ENCODE measurements at regions not wholly inside any gene's neighbourhood (a gene's known extent, or its start where the extent isn't known, plus 50 kb on each side); places are given as distances from the start of the nearest gene placed in this dataset.

DNA sequence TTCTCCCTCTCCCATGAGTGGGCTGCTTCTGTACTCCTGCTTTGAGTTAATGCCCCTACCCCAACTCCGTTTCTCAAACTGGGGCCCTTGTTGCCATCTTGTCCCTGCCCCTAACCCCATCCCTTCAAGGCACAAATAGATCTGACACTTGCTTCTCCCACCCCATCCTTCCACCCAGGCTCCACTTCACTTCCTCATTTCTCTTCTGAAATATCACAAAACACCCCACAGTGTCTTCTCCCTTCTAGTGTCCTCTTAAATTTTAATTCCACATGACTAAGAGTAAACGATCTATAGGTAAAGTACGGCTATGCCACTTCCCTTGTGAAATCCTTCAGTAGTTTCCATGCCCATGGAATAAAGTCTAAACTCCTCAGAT, 571.6 kb upstream of the NOX3 start:
- no peak for DNase-seq

DNA sequence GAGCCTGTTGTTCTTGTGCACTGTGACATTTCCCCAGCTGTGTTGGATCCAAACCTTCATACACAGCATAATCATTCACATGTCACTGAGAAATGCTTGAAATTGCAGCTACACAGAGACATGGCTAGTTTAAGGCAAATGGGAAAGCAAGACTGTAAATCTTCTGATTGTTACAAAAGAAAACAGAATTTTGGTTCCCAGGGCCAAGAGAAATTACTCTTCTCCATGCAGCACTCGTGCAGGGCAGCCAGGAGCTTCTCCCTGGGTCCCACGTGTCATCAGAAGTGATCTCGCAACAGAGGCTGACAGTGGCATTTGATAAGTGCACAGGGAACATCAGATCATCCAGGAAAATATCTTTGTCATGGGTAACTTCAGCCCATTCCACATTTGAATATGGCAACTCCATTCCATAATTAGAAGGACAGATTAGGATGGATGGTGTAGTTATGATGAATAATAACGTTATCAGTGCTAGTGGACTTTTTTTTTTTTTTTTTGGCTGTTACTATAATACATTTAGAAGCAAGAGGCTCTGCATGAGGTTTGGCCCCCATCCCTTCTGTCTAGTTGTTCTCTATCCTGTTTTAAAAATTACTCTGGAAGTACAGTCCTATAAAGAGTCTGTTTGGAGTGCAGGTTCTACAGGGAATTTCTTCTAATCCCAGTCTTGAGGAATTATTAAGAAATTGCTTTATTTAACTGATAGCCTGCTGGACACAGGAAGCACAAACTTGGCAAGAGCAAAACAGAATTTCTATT, 571.0 kb upstream of the NOX3 start:
- no peak for DNase-seq

DNA sequence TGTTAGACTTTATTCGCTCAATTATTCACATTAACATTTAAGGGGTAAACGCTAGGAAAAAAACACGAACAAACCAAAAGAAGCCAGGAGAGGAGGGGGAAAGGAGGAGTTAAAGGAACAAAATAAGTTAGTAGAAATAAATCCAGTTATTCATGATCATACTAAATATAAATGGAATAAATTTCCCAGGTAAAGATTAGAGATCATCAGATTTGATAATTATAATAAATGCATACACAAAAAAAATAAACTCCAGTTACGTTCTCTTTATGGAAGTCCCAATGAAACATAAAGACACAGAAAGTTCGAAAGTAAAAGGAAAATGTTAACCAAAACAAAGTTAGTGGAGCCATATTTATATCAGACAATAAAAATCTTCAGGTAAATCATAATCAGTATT, 568.7 kb upstream of the NOX3 start:
- DNase-seq, result no peak

DNA sequence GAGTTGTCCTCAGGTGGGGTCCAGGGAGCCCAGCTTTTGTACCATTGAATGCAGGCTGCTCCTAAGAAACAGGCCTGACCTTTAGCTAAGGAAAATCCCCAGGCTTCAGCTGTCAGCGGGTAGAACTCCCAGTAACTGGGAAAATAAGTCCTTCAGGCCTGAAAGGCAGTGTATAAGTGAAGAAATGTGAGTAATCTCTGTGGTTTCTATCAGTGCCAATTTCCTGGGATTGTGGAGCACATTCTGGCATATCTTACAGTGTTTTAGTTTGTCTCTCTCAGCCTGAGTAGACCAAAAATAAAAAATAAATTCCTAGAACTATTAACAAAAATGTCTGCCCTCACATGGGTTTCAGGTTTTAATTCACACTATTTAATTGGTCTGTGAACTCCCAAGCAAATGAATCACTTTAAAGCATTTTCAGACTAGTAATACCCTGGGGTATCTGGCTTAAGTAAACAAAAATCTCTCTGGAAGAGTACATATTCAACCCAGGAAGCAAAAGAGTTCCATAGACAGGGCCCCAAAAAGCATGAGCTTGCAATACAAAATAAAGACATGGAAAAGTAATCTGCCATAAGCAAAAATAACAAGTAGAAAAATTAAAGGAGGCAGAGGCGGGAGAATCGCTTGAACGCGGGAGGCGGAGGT, 566.2 kb upstream of the NOX3 start:
- no peak for DNase-seq

DNA sequence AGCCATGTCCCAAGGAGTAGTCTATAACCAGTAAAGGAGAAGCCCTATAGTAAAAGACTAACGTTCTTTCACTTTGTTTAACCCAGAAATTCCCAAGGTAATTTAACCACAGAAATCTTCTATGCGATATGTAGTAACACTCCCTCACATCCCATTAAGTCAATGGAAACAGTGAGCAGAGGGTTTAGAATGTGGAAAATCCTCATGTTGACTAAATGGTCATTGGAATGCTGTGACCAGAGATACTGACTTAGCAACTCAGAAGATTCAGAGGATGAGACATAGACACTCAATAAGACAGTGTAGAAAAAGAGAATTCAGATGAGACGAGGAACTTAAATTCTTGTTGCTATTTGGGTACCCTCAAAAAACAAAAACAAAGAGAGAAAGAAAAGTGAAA, 562.2 kb upstream of the NOX3 start:
- DNase-seq, result no peak

DNA sequence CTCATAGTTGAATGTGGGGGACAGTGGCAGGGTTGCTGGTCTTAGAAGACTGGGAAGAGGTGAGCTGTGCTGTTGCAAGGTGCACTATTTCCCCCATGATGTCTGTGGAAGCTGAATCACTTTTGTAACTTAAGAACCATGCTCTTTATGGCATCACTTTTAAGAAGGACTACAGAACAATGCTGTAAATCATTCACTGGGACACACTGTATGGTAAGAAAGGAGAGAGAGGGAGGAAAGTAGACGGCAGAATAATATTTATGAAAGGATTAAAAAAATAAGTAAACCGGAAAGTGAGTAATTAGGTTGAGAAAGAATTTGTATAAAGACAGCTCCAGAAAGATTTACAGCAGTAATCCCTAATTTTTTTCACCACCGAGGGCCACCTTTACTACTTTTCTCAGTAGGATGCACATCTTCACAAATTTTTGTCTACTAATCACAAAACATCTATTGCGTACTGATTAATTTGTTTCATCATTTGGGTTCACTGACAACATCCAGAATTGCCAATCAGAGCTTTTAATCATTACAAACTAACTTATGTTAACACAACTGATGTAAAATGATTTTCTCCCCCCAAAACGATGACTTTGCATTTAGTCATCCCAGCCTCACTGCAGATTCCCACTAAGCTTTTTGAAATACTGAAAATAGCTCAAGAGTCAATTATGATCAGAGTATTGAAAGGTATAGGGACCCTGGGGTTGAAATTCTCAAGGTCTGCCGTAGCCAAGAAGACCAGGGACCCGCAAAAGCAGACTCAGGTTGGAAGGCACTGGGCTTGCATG, 560.7 kb upstream of the NOX3 start:
- DNase-seq, result no peak

DNA sequence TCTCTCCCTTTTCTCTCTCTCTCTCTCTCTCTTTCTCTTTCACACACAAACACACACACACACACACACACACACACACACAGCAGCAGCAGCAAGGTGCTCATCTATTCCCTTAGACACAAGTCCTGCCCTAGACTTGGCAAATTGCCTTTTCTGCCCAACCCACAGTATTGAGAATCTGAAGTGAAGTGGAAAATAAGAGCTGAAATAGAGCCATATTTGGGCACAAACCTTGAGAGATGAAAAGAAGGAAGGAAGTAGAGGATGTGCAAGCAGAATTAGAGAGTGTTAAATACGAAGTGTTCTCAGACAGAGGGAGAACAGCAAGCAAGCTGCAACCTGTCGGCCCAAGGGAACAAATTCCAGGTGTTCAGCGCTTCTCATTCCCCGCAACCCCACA, 557.5 kb upstream of the NOX3 start:
- peak; percentile 88 for DNase-seq

DNA sequence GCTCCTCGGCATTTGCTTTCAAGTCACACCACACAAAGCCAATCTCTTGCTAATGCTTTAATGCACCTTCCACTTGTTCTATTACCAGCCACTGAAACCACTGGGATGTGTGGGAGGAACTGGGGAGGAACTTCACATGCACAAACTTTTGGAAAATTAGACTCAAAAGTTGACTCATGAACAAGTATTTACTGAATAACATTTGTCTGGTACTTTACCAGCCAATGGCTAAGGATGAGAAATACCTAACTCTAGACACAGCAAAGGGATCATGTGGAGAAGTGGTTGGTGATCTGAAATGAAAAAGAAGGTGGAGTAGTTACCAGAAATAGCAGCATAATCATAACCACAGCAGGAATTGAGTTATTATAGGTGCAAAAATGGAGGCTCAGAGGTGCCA, 554.0 kb upstream of the NOX3 start:
- no peak for DNase-seq

DNA sequence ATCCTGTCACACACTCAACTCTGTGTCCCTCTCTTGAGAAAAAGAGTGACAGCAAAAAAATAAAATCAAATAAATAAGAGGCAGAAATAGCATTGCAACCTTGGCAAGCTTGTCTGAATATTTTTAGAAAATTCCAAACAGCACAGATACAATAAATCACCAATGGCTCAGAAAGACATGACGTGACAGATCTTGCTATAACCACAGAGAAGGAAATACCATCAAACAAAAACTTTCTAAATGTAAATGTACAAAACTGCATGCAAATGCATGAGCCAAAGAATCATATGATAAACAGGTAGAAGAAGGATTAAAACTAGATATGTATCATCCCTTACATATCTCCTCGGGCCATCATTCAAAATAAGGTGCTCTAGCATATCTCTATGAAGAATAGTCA, 549.2 kb upstream of the NOX3 start:
- no peak for DNase-seq

DNA sequence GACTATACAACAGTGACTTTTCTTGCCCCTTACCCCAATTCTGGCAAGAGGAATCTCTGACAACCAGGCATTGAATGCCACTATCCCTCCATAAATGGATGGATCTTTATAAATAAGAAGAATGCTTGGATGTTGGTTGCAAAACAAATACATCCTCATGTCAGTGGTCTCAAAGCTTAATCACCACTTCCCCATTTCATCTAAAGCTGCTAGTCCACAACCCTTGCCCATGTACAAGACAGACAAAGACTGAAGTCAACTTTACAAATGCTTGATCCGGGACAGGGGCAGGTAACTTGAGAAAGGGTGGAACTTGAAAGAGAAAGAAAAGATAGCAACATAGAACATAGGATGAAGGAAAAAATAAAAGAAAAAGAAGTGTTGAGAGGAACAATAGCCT, 540.5 kb upstream of the NOX3 start:
- no peak for DNase-seq

DNA sequence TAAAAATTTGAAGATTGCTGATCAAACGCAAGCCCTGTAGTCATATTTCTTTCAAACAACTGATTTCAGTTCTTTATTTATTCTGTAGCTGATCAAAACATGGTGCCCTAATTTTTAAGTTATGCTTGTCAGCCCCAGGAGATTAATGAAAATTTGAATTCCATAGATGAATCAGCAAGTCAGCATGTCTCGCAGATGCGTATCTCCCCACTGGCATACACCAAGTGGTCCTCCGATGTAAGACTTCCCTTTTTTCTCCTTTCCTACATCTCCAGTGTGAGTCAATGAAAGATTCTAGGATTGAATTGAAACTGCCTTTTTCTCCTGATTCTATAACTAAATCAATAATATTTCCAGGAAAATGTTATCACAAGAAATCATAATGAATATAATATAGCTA, 539.6 kb upstream of the NOX3 start:
- no peak for DNase-seq

DNA sequence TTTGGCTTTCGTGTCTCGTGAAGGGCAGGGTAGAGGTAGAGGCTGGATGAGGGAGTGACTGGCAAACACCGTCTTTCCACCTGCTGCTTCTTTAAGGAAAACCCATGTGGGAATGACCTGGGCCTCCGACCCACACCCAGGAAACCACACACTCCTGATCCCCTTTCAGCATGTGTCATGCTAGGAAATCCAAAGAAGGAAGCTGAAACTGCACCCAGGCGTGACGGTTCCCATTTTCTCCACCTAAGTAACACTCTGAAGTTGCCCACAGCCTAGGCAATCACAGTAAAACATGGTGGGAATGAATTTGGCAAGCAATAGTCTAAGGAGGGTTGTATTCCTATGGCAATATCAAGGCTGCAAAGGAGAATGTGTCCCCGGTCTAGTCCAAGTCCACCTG, 538.4 kb upstream of the NOX3 start:
- DNase-seq, result no peak

DNA sequence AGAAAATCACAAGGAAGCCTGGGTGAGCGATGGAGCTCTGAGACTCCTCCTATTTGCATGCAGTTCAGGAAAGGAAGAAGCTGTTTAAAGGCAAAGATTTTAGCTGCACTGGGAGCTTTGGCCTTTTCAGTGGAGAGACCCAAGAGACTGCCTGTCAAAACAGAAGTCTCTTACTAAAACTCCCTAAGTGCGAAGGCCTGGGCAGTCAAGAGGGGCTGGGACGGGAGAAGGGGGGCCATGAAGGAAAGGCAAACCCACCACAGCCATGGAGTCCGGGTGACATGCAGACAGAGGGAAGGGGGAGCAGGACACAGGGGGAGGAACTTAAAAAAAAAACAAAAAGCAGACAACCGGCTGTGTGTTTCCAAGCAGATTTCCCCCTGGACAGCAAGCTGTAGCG, 537.6 kb upstream of the NOX3 start:
- DNase-seq, result no peak

DNA sequence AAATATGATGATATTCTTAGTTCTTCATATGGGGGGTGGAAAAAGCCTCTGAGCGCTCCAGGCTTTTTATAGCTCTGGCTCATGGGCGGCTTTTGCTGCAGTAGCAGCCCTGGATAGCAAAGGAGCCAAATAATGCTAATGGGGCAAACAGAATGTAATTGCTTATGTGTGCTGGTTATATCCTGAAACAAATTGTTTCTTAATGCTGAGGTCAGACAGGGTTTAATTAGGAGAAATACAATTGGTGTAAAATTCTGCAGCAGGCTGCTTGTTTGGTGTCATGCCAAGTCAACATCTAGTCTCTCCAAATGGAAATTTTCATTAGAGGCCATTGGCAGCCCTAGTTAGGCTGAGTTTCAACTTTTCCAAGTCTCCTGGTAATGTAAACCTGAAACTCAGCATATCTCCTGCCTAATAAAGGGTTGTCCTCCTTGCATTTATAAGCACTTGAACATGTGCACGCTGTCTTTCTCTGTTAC, 530.1 kb upstream of the NOX3 start:
- DNase-seq, result peak; percentile 95

DNA sequence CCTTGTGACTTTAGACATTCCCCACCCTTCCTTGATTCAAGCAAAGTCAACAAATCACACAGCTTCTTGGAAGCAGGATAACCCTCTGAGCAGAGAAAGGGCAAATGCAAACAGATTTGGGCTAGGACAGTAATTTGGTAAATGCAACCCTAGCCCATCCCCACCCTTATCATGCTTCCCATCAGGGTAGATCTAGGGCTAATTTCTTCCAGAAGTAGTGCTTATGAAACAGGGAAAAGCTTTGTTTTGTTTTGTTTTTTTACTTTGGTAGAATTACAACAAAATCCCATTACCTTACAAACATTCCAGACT, 525.1 kb upstream of the NOX3 start:
- DNase-seq, result no peak

DNA sequence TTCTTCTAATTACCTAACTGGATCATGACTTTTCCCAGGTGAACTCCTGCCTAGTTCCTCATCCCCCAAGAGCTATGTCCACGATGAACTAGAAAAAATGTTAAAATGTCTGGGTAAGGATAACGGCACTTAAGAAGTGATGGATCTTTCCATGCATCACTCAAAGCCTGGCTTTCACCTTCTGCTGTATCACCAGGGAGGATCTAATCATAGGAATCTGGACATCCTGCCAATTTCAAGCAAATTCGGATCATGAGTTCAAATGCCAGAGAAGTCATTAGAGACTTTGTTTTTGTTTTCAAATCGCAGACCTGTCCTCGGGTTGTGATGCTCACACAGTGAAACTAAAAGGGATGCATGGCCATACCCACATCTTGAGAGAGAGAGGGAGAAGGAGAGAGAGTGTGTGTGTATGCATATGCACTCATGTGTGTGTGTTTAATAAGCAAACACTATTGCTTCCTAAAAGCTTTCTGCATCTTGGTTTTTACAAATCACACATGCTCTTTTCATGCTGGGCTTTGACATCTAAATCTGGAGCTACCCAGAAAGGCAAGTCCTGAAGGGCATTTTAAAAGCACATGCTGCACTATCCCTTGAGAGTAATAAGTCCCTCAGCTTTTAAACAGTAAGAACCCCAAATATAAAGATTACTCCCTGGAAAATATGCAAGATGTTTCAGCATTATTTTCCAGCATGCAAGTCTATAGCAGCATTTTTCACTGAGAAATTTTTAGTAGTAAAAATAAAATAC, 524.6 kb upstream of the NOX3 start:
- DNase-seq, result no peak

DNA sequence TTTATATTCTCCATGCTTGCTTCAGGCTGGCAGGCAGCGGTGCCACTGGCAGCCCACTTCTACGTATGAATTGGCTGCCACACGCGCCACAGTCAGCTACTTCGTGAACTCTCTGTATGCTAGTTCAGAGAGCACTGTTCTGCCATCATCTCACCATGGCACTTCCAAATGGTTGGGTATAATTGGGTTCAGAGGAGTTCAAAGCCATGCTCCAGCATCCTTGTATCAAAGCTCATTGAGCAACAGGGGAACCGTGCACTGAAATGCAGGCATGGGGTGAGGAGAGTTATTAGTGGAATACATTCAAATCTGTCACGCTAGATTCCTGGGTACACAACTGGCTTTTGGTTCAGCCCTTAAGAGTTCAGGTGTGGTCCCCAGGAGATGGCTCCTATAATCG, 519.9 kb upstream of the NOX3 start:
- no peak for DNase-seq

DNA sequence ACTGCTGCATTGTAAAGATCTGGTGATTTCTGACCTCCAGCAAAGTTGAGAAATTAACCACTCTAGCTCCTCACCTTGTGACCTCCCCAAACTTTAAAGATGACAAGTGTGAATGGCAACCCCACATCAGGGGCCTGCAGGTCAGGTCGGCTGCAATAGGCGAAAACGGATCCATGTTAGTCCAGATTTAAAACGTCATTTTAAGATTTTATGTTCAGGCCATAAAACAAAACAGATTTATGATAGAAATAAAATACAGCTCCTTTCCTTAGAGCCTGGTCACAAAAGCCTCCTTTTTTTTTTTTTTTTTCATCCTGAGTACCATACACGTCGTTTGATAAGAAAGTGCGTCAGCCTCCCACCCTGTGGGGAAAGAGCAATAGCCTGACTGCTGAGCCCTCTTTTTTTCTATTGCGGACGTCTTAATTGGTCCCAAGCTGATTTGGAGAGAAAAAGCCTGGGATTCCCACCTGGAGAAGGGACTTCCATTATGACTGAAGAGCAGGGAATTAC, 519.2 kb upstream of the NOX3 start:
- no peak for DNase-seq

DNA sequence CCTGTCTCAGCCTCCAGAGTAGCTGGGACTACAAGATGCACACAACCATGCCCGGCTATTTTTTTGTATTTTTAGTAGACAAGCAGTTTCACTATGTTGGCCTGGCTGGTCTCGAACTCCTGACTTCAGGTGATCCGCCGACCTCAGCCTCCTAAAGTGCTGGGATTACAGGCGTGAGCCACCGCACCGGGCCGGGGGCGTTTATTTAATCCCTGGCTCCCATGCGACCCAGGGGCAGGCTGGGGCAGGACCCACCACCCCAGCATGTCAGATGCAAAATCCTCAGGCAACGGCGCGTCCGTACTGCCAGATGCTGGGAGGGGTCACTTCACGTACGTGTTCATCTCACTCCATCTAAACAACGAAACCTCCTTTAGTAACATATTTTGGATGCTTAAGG, 518.7 kb upstream of the NOX3 start:
- no peak for DNase-seq

DNA sequence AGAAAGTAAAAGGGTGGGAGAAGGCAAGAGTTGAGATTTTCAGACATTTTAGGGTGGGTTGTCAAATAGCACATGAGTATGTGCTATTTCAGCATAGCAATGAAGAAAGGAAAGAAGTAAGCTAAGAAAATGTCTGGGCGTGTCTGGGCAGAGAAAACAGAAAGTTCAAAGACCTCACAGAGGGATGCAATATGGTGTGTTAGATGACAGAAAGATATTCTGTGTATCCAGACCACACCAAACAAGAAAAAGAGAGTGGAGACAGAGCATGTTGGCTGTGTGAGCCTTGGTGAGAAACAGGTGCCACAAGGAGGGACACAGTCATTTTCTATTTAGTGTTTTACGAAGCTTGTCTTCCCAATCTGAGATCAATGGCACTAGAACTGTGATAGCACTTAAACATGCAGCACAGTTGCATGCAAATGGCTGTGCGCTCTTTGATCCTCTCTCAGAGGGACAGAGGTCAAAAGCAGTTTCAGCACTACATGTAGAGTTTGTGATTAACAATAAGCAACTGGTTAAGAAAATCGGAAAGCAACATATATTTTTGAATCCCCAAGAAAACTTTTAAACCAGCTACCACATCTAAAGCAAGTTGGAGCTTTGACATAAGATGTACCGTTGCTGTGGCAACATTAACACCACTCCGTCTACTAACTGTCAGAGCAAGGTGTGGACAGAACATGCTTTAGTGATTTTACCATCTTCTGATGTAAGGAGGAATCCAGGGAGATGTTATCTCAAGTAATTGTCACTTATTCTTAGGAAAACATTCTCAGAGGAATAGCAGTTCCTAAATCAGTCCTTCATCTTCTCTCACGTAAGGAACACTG, 515.5 kb upstream of the NOX3 start:
- DNase-seq, result no peak

DNA sequence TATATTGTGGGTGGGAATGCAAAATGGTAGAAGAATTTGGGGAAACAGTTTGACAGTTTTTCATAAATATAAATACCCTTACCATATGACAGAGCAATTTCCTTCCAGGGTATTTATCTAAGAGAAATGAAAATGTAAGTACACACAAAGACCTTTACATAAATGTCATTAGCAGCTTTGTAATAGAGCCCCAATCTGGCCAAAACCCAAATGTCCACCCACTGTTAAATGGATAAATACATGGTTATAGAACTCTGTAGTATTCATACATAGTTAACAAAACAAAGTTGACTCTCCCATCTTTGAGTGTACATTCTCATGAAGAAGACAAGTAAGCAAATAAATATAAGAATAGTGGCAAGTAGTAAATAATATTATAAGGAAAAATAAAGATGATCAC, 514.8 kb upstream of the NOX3 start:
- DNase-seq, result no peak

DNA sequence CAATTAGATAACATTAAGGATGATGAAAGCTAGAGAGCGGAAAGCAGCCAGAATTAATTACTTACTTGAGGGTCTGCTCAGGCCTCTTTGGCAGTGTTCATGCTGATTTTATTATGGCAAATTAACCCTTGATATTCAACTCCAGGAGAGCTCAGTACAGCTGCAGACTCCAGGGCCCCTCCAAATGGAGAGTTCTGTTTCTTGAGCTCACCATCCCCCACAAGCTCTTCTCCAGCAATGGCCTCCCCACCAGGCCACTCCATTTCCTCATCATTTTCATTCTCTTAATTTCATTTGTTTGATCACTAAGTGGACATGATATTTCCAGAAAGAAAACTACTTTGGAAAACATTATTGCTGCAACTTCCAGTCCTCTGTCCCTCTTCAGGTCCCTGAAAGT, 513.3 kb upstream of the NOX3 start:
- DNase-seq, result no peak

Measured in NCI-H1105 (cell line).